GM19395 (cell line): ENCODE measurements at regions not wholly inside any gene's neighbourhood (a gene's known extent, or its start where the extent isn't known, plus 50 kb on each side); places are given as distances from the start of the nearest gene placed in this dataset.

Experiments used
- ATAC-seq: cut with Tn5 transposase; IDR thresholded peaks from one replicate; pipeline ENCODE4 v1.9.1; 2021; ENCODE audit warnings: mild to moderate bottlenecking, moderate library complexity; ENCODE audit not compliant: unreplicated experiment

GRCh38 chr1:13921190-13921589 lies 221.2 kb downstream of the PRDM2 start:
- no peak for ATAC-seq

GRCh38 chr1:13922466-13923110 lies 222.6 kb downstream of the PRDM2 start:
- no peak for ATAC-seq

- ATAC-seq: no peak
These were observed 226.6 kb downstream of the PRDM2 start for GRCh38 chr1:13926556-13926955.

GRCh38 chr1:13927736-13928135 lies 227.7 kb downstream of the PRDM2 start:
- no peak for ATAC-seq

GRCh38 chr1:13929313-13929712 lies 229.3 kb downstream of the PRDM2 start:
- no peak for ATAC-seq

GRCh38 chr1:13930151-13930550 lies 230.2 kb downstream of the PRDM2 start:
- no peak for ATAC-seq

- no peak for ATAC-seq
These were observed 231.2 kb downstream of the PRDM2 start for GRCh38 chr1:13931226-13931625.

GRCh38 chr1:13935336-13935735 lies 235.3 kb downstream of the PRDM2 start:
- ATAC-seq: no peak

GRCh38 chr1:13941315-13941714 lies 241.3 kb downstream of the PRDM2 start:
- no peak for ATAC-seq

- ATAC-seq: no peak
These were observed 243.1 kb downstream of the PRDM2 start for GRCh38 chr1:13943055-13943454.

GRCh38 chr1:13945856-13946255 lies 245.9 kb downstream of the PRDM2 start:
- no peak for ATAC-seq

- ATAC-seq: no peak
These were observed 247.7 kb downstream of the PRDM2 start for GRCh38 chr1:13947658-13948057.

GRCh38 chr1:13948396-13948795 lies 248.4 kb downstream of the PRDM2 start:
- ATAC-seq: no peak

GRCh38 chr1:13948888-13949391 lies 249.0 kb downstream of the PRDM2 start:
- no peak for ATAC-seq

- no peak for ATAC-seq
These were observed 249.6 kb downstream of the PRDM2 start for GRCh38 chr1:13949546-13949945.

- no peak for ATAC-seq
These were observed 250.6 kb downstream of the PRDM2 start for GRCh38 chr1:13950637-13951036.

- ATAC-seq: no peak
These were observed 252.1 kb downstream of the PRDM2 start for GRCh38 chr1:13951793-13952751.

- no peak for ATAC-seq
These were observed 253.0 kb downstream of the PRDM2 start for GRCh38 chr1:13952985-13953384.

GRCh38 chr1:13956393-13956792 lies 256.4 kb downstream of the PRDM2 start:
- no peak for ATAC-seq

GRCh38 chr1:13960375-13960987 lies 260.5 kb downstream of the PRDM2 start:
- ATAC-seq: no peak

GRCh38 chr1:13964768-13965167 lies 264.8 kb downstream of the PRDM2 start:
- ATAC-seq: no peak
